WI38 (cell line): ENCODE measurements at regions not wholly inside any gene's neighbourhood (a gene's known extent, or its start where the extent isn't known, plus 50 kb on each side); places are given as distances from the start of the nearest gene placed in this dataset.

Experiments
- H3K4me3 ChIP-seq: 2 replicates; pipeline ENCODE4 v1.5.1; 2011; ENCODE audit warnings: low read depth, mild to moderate bottlenecking, control low read depth, low read length
- TF ChIP-seq, protein P1 (sequence below): IDR thresholded peaks from 2 replicates; pipeline ENCODE4 v1.5.1; 2012; ENCODE audit warnings: low read depth, mild to moderate bottlenecking, control low read depth, low read length

DNA sequence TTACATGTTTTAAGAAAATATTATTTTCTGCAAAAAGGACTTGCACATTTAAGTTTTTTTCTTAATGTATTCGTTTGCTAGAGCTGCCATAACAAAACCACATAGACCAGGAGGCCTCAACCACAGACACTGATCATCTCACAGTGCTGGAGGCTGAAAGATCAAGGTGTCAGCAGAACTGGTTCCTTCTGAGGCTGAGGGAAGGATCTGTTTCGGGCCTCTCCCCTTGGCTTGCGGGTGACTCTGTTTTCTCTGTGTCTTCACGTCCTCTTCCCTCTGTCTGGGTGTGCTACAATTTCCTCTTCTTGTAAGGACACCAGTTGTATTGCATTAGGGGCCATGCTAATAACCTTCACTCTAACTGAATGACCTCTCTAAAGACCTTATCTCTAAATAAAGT lies 364.2 kb downstream of the IRS2 start:
- no peak overlapping the region for H3K4me3 ChIP-seq
- TF ChIP-seq, protein P1, sequence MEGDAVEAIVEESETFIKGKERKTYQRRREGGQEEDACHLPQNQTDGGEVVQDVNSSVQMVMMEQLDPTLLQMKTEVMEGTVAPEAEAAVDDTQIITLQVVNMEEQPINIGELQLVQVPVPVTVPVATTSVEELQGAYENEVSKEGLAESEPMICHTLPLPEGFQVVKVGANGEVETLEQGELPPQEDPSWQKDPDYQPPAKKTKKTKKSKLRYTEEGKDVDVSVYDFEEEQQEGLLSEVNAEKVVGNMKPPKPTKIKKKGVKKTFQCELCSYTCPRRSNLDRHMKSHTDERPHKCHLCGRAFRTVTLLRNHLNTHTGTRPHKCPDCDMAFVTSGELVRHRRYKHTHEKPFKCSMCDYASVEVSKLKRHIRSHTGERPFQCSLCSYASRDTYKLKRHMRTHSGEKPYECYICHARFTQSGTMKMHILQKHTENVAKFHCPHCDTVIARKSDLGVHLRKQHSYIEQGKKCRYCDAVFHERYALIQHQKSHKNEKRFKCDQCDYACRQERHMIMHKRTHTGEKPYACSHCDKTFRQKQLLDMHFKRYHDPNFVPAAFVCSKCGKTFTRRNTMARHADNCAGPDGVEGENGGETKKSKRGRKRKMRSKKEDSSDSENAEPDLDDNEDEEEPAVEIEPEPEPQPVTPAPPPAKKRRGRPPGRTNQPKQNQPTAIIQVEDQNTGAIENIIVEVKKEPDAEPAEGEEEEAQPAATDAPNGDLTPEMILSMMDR = no peak

DNA sequence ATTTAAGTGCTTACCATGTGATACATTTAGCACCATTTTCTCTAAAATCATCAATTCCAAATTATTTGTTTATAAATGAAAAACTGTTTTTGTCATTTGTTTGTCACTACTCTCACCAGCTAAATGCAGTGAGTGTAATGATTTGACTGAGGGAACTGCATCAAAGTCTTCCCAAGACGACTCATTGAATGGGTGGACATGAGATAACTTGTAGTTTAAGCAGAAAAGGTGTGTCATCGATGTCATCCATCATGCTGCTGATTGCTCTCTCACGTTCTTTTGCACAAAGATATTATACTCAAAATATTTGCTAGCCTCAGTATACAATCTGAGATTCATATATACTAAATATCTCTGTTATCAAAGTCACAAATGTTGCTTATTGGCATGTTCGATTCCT lies 366.5 kb downstream of the IRS2 start:
- no peak overlapping the region for H3K4me3 ChIP-seq
- TF ChIP-seq, protein P1 = no peak

DNA sequence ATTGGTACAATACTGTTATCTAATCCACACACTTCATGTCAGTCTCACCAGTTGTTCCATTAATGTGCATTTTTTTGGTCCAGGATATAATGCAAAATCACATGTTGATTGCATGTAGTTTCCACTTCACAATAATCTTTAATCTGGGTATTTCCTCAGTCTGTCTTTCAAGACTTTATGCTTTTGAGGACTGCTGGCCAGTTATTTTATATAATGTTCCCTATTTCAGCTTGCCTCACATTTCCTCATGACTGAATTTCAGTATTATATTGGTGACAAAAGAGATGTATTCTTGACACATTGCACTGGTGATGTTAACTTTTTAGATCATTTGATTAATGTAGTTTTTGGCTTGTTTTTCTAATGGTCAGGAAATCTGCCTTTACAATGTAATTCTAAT lies 368.3 kb downstream of the IRS2 start:
- TF ChIP-seq, protein P1 = no peak
- H3K4me3 ChIP-seq = no peak overlapping the region

DNA sequence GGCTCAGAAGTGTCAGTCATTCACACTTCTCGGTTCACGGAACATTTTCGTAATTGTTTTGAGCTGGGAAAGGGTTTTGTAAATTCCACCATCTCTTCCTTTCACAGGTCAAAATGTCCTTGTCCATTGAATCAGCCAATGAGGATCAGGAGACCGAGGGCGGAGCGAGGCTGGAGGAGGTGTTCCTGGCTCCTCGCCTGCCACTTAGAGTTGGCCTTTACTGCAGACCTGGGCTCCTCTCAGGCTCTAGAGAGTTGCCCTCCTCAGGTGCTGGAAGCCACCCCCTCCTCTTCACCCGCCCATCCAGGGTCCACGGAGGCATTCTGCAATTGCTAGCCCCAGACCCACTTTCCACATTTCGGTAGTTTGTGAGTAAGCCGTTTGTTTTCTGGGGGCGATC lies 370.4 kb downstream of the IRS2 start:
- TF ChIP-seq, protein P1 = no peak
- H3K4me3 ChIP-seq = no peak overlapping the region

DNA sequence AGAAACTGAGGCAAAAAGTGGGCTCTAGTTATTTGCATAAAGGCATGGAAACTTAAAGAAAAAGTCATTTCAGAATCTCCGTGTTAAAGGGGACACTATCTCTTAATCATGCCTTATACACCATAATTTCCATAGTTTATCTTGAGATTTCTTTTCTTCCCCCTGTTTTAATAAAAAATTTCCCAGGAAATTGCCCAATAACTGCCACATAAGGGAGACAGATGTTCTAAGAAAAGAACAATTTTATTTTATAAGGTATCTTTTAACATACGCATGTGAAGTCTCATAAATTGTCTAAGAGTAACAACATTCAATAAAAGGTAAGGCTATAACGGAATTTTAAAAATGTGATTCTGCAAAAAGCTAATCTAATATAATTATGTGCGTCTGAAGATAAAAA lies 371.3 kb downstream of the IRS2 start:
- TF ChIP-seq, protein P1 = no peak
- no peak overlapping the region for H3K4me3 ChIP-seq

DNA sequence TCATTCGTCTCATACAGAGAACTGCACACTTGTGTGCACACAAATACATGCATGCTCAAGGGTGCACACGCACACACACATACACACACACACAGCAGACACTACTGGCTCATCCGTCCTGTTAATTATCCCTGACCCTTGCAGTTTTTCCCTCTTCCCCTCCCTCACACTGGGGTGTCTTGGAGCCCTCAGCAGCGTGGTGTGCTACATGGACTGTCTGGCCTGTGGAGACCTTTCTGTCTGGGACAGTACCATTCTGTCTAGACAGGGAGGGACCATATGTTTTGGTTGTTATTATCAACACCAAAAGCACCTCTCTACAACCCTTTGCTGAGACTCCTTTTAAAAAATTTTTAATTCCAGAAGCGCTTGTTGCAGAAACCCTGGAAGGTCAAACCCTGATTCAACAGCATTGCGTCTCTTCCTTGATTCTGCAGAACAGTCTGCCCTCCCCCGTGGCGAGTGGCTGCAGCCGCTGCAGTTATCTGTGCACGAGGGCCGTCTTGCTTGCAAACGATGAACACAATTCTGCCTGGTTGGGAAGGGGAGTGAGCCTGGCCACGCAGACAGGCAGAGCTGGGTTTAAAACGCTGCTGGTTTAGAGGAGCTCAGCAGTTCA lies 374.0 kb downstream of the IRS2 start:
- H3K4me3 ChIP-seq = no peak overlapping the region
- TF ChIP-seq, protein P1 = no peak

DNA sequence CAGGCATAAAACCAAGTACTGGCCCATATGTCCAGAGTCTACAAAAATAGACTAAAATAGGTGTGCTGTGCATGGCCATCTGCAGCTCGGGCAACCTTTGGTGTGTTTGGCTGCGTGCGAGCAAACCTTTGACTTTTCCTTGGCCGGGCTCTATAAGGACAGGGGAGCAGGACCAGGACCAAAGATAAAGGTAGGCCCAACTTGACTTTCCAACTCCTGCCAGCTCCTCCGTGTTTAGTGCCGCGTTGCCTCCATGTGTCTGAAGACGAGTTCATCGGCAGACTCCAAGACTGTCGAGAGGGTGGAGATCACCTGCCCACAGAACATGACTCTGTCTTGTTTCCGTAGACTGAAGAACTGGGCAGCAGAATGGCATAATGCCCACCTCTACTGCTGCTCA lies 375.5 kb downstream of the IRS2 start:
- no peak overlapping the region for H3K4me3 ChIP-seq
- TF ChIP-seq, protein P1 = no peak
